IPS-NIHi7 (cell line): ENCODE measurements at regions not wholly inside any gene's neighbourhood (a gene's known extent, or its start where the extent isn't known, plus 50 kb on each side); places are given as distances from the start of the nearest gene placed in this dataset.
"Not testable (repeated sequence)": the region's sequence is repeated elsewhere in the genome, so short reads cannot be mapped to it uniquely, and the experiment has no call there.

Experiments used
- DNase-seq: peaks from one replicate; pipeline ENCODE4 v3.0.0; 2012; ENCODE audit warnings: mixed read lengths; ENCODE audit errors: extremely low spot score

- DNase-seq = no peak
Measured at GRCh38 chr2:200172944-200173581, 133.4 kb upstream of the SPATS2L start.

GRCh38 chr2:200173691-200174090 is 132.8 kb upstream of the SPATS2L start:
- DNase-seq = no peak

- DNase-seq = no peak
Measured at GRCh38 chr2:200174433-200175216, 131.9 kb upstream of the SPATS2L start.

- no peak for DNase-seq
Measured at GRCh38 chr2:200177971-200178911, 128.3 kb upstream of the SPATS2L start.

- no peak for DNase-seq
Measured at GRCh38 chr2:200179151-200179550, 127.3 kb upstream of the SPATS2L start.

- DNase-seq = peak; percentile 31
Measured at GRCh38 chr2:200180943-200181342, 125.5 kb upstream of the SPATS2L start.

- DNase-seq = no peak
Measured at GRCh38 chr2:200181755-200182154, 124.7 kb upstream of the SPATS2L start.

GRCh38 chr2:200184748-200185627 is 121.5 kb upstream of the SPATS2L start:
- DNase-seq = no peak

- DNase-seq = no peak
Measured at GRCh38 chr2:200185628-200186000, 120.9 kb upstream of the SPATS2L start.

- no peak for DNase-seq
Measured at GRCh38 chr2:200186002-200186401, 120.5 kb upstream of the SPATS2L start.

GRCh38 chr2:200188876-200189275 is 117.6 kb upstream of the SPATS2L start:
- DNase-seq = no peak

GRCh38 chr2:200189964-200190363 is 116.5 kb upstream of the SPATS2L start:
- no peak for DNase-seq

- DNase-seq = no peak
Measured at GRCh38 chr2:200193331-200193730, 113.2 kb upstream of the SPATS2L start.

- no peak for DNase-seq
Measured at GRCh38 chr2:200193791-200194190, 112.7 kb upstream of the SPATS2L start.

- no peak for DNase-seq
Measured at GRCh38 chr2:200194746-200195145, 111.7 kb upstream of the SPATS2L start.

- no peak for DNase-seq
Measured at GRCh38 chr2:200199005-200199404, 107.5 kb upstream of the SPATS2L start.

GRCh38 chr2:200199576-200200263 is 106.8 kb upstream of the SPATS2L start:
- DNase-seq = no peak

- not testable (repeated sequence) for DNase-seq
Measured at GRCh38 chr2:200201839-200202238, 104.7 kb upstream of the SPATS2L start.

GRCh38 chr2:200203381-200203827 is 103.1 kb upstream of the SPATS2L start:
- DNase-seq = no peak

- DNase-seq = no peak
Measured at GRCh38 chr2:200208041-200208440, 98.5 kb upstream of the SPATS2L start.

GRCh38 chr2:200209030-200209429 is 97.5 kb upstream of the SPATS2L start:
- no peak for DNase-seq
